ENCODE measurements at regions not wholly inside any gene's neighbourhood (a gene's known extent, or its start where the extent isn't known, plus 50 kb on each side); places are given as distances from the start of the nearest gene placed in this dataset.
"Not testable (repeated sequence)": the region's sequence is repeated elsewhere in the genome, so short reads cannot be mapped to it uniquely, and the experiment has no call there.

DNA sequence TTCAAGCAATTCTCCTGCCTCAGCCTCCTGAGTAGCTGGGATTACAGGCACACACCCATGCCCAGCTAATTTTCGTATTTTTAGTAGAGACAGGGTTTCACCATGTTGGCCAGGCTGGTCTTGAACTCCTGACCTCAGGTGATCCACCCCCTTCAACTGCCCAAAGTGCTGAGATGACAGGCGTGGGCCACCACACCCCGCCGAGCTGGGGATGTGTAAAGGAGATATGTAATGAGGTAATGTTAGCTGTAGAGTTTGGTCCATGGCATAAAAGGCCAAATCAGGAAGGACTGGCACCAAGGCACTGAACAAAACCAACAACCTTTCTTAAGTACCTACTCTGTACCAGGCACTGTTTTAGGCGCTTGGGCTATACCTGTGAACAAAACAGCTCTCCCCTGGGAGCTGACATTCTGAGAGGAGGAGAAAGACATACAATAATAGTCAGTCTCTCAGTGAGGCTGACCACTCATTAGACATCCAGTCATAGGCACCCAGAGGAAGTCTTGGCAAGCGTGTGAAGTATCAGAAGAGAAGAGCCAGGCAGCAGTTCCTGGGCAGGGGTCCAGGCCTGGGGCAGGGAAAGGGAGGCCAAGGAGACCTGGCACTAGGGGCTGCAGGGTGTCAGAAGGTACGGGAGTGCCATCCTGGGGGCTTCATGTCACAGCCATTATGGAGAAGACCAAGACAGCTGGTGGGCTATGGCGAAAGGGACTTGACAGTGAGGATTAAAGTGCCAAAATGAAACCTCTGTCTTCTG lies 164.8 kb upstream of the DTNBP1 start:
- no peaks in the 10 kb centered on the region for H3K36me3 Mint-ChIP-seq
- H3K27me3 Mint-ChIP-seq, result peaks cover 6% of the 10 kb centered on the region
- H3K4me1 Mint-ChIP-seq, result no peaks in the 10 kb centered on the region
- H3K4me3 Mint-ChIP-seq, result no peak overlapping the region
- no peak overlapping the region for H3K27ac Mint-ChIP-seq
- H3K9me3 Mint-ChIP-seq, result no peaks in the 10 kb centered on the region
- DNase-seq, result no peak

- Mint-ChIP-seq H3K4me1 (no peaks in the 10 kb centered on the region), H3K27ac (no peak overlapping the region), H3K9me3 (no peaks in the 10 kb centered on the region), H3K36me3 (no peaks in the 10 kb centered on the region), H3K27me3 (peaks cover 6% of the 10 kb centered on the region), H3K4me3 (no peak overlapping the region)
- DNase-seq, result no peak
These were observed 164.0 kb upstream of the DTNBP1 start for GRCh38 chr6:15826814-15827318.

GRCh38 chr6:15825332-15825930 lies 162.6 kb upstream of the DTNBP1 start:
- no peaks in the 10 kb centered on the region for H3K36me3 Mint-ChIP-seq
- H3K9me3 Mint-ChIP-seq, result no peaks in the 10 kb centered on the region
- no peak overlapping the region for H3K4me3 Mint-ChIP-seq
- peaks cover 6% of the 10 kb centered on the region for H3K27me3 Mint-ChIP-seq
- no peak for DNase-seq
- H3K4me1 Mint-ChIP-seq, result no peaks in the 10 kb centered on the region
- H3K27ac Mint-ChIP-seq, result no peak overlapping the region

DNA sequence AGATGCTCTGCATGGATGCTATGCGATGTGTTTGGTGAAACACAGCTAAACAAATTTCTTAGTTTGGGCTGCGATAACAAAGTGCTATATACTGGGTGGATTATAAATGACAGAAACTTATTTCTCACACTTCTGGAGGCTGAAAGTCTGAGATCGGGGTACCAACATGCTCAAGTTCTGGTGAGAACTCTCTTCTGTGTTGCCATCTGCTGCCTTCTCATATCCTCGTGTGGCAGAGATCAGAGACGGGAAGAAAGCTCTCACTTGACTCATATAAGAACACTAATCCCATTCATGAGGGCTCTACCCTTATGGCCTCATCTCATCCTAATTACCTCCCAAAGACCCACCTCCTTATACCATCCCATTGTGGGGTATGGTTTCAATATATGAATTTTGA lies 162.0 kb upstream of the DTNBP1 start:
- no peaks in the 10 kb centered on the region for H3K36me3 Mint-ChIP-seq
- H3K9me3 Mint-ChIP-seq, result no peaks in the 10 kb centered on the region
- H3K27ac Mint-ChIP-seq, result no peak overlapping the region
- no peak overlapping the region for H3K4me3 Mint-ChIP-seq
- H3K27me3 Mint-ChIP-seq, result peaks cover 6% of the 10 kb centered on the region
- DNase-seq, result no peak
- H3K4me1 Mint-ChIP-seq, result no peaks in the 10 kb centered on the region

DNA sequence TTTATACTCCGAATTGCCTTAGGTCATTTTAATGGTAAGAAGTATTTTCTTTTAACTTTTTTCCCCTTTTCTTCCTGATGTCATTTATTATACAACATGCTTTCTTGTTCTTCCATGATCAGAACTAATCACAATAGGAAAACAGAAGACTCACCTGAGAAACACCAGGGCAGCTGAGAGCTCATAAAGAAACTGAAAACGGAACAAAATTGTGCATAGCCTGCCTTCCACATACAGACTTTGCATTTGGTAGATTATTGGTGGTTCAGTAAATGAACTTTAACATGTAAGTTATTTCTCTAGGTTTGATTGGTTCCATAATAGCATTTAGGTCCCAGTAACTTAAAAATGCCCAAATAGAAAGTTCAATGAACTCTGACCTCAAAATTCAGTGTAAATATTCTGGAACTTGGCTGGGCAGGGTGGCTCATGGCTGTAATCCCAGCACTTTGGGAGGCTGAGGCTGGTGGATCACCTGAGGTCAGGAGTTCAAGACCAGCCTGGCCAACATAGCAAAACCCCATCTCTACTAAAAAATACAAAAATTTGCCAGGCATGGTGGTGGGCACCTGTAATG lies 161.1 kb upstream of the DTNBP1 start:
- DNase-seq, result no peak
- H3K27me3 Mint-ChIP-seq, result peaks cover 6% of the 10 kb centered on the region
- no peaks in the 10 kb centered on the region for H3K9me3 Mint-ChIP-seq
- H3K27ac Mint-ChIP-seq, result no peak overlapping the region
- no peak overlapping the region for H3K4me3 Mint-ChIP-seq
- no peaks in the 10 kb centered on the region for H3K36me3 Mint-ChIP-seq
- H3K4me1 Mint-ChIP-seq, result no peaks in the 10 kb centered on the region

DNA sequence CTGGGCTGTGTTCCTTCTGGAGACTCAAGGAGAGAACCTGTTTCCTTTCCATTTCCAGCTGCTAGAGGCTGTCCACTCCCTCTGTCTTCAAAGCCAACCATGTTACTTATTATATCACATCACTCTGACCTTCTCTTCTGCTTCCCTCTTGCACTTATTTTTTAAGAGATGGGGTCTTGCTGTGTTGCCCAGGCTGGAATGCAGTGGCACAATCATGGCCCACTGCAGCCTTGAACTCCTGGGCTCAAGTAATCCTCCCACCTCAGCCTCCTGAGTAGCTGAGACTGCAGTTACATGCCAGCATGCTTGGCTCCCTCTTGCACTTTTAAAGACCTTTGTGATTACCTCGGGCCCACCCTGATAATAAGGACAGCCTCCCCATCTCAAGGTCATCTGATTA lies 160.0 kb upstream of the DTNBP1 start:
- H3K36me3 Mint-ChIP-seq, result no peaks in the 10 kb centered on the region
- H3K27me3 Mint-ChIP-seq, result peaks cover 6% of the 10 kb centered on the region
- no peak overlapping the region for H3K27ac Mint-ChIP-seq
- DNase-seq, result no peak
- H3K9me3 Mint-ChIP-seq, result no peaks in the 10 kb centered on the region
- no peak overlapping the region for H3K4me3 Mint-ChIP-seq
- H3K4me1 Mint-ChIP-seq, result no peaks in the 10 kb centered on the region

GRCh38 chr6:15819841-15820240 lies 157.0 kb upstream of the DTNBP1 start:
- Mint-ChIP-seq H3K27ac (no peak overlapping the region), H3K4me3 (no peak overlapping the region), H3K27me3 (peaks cover 13% of the 10 kb centered on the region), H3K9me3 (no peaks in the 10 kb centered on the region), H3K4me1 (no peaks in the 10 kb centered on the region), H3K36me3 (no peaks in the 10 kb centered on the region)
- no peak for DNase-seq

DNA sequence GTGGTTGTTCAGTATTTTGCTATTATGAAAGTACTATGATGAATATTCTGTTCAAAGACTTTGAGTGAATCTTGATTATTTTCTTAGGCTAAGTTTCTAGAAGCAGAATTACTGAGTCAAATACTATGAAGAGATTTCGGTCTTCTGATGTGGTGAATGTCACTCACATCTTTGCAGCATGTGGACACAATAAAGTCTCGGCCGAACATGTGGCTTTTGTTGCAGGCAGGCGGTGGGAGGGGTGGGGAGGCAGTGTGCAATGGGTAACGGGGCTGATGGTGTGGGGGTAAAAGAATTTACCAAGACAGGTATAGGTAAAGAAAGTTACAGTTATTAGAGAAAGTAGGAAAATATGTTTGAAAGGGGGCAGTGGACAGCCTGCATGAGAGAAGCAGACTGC lies 156.4 kb upstream of the DTNBP1 start:
- H3K4me3 Mint-ChIP-seq, result no peak overlapping the region
- H3K9me3 Mint-ChIP-seq, result no peaks in the 10 kb centered on the region
- H3K27me3 Mint-ChIP-seq, result peaks cover 18% of the 10 kb centered on the region
- no peak overlapping the region for H3K27ac Mint-ChIP-seq
- no peaks in the 10 kb centered on the region for H3K4me1 Mint-ChIP-seq
- no peaks in the 10 kb centered on the region for H3K36me3 Mint-ChIP-seq
- no peak for DNase-seq

DNA sequence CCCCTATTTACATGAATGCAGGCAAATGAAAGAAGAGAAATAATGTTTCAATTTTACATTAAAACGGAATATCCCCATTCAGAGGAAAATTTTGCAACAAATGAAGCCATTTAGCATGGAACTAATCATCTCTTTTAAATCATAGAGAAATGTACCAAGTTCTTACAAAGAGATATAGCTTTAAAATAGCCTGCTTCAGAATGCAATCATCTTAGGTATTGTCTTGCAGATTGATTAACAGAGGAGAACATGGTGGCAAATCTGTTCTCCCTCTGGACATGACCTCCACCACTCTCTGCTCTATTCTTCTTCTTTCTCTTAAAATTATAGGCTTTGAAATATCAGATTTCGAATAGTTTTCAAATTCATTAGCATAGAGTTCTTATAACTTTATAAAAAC lies 155.7 kb upstream of the DTNBP1 start:
- H3K27ac Mint-ChIP-seq, result no peak overlapping the region
- peaks cover 22% of the 10 kb centered on the region for H3K27me3 Mint-ChIP-seq
- H3K4me1 Mint-ChIP-seq, result no peaks in the 10 kb centered on the region
- DNase-seq, result no peak
- no peak overlapping the region for H3K4me3 Mint-ChIP-seq
- no peaks in the 10 kb centered on the region for H3K9me3 Mint-ChIP-seq
- no peaks in the 10 kb centered on the region for H3K36me3 Mint-ChIP-seq

GRCh38 chr6:15818044-15818443 lies 155.2 kb upstream of the DTNBP1 start:
- H3K36me3 Mint-ChIP-seq, result no peaks in the 10 kb centered on the region
- no peak overlapping the region for H3K27ac Mint-ChIP-seq
- no peak overlapping the region for H3K4me3 Mint-ChIP-seq
- H3K4me1 Mint-ChIP-seq, result no peaks in the 10 kb centered on the region
- peaks cover 20% of the 10 kb centered on the region for H3K27me3 Mint-ChIP-seq
- DNase-seq, result no peak
- H3K9me3 Mint-ChIP-seq, result no peaks in the 10 kb centered on the region

- no peaks in the 10 kb centered on the region for H3K4me1 Mint-ChIP-seq
- no peak overlapping the region for H3K27ac Mint-ChIP-seq
- H3K36me3 Mint-ChIP-seq, result no peaks in the 10 kb centered on the region
- no peak for DNase-seq
- H3K4me3 Mint-ChIP-seq, result no peak overlapping the region
- peaks cover 16% of the 10 kb centered on the region for H3K27me3 Mint-ChIP-seq
- no peaks in the 10 kb centered on the region for H3K9me3 Mint-ChIP-seq
These were observed 154.3 kb upstream of the DTNBP1 start for GRCh38 chr6:15817100-15817499.

DNA sequence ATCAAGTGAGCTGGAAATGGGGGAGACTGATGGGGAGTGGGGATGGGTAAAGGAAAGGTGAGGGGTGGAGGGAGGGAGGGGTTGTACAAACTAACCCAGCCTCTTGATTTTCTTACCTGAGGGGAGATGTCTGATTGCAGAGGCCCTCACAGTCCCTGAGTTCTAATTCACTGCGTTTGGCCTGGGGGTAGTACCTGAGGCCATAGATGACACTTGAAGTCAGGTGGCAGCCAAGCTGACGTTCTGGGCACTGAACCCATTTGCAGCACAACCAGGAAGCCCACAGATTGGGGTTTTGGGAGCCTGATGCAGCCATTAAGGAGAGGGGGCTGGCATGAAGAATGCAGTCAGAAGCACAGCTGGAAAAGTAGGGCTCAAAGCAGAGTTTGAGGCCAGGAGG lies 153.8 kb upstream of the DTNBP1 start:
- no peak overlapping the region for H3K4me3 Mint-ChIP-seq
- H3K4me1 Mint-ChIP-seq, result no peaks in the 10 kb centered on the region
- peaks cover 16% of the 10 kb centered on the region for H3K27me3 Mint-ChIP-seq
- H3K9me3 Mint-ChIP-seq, result no peaks in the 10 kb centered on the region
- DNase-seq, result no peak
- H3K27ac Mint-ChIP-seq, result no peak overlapping the region
- H3K36me3 Mint-ChIP-seq, result no peaks in the 10 kb centered on the region

GRCh38 chr6:15813698-15814097 lies 150.9 kb upstream of the DTNBP1 start:
- H3K4me1 Mint-ChIP-seq, H3K4me3 Mint-ChIP-seq, H3K36me3 Mint-ChIP-seq, H3K9me3 Mint-ChIP-seq, H3K27ac Mint-ChIP-seq, DNase-seq: not testable (repeated sequence)
- peaks cover 16% of the 10 kb centered on the region for H3K27me3 Mint-ChIP-seq

DNA sequence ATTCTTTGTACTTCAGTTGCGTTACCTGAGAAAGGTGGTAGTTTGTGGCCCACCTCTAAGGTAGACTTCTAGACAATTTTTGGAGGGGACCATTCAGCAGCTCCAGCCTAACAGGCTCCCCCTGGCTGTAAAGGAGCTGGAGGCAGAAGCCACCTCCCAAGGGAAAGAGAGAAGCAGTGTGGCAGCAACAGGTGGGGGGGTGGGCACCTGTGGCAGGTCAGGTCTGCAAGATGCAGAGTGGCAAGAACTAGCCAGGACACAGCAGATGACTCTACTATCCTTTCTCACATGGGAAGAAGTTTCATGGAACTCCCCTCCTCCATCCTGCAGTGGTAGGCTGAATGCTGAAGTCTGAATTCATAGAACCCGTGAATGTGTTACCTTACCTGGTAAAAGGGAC lies 148.3 kb upstream of the DTNBP1 start:
- no peaks in the 10 kb centered on the region for H3K4me1 Mint-ChIP-seq
- no peaks in the 10 kb centered on the region for H3K36me3 Mint-ChIP-seq
- H3K4me3 Mint-ChIP-seq, result no peak overlapping the region
- H3K9me3 Mint-ChIP-seq, result no peaks in the 10 kb centered on the region
- no peak for DNase-seq
- H3K27me3 Mint-ChIP-seq, result peaks cover 12% of the 10 kb centered on the region
- H3K27ac Mint-ChIP-seq, result no peak overlapping the region

- Mint-ChIP-seq H3K9me3 (no peaks in the 10 kb centered on the region), H3K4me1 (no peaks in the 10 kb centered on the region), H3K27me3 (peaks cover 12% of the 10 kb centered on the region), H3K4me3 (no peak overlapping the region), H3K27ac (no peak overlapping the region), H3K36me3 (no peaks in the 10 kb centered on the region)
- no peak for DNase-seq
These were observed 147.8 kb upstream of the DTNBP1 start for GRCh38 chr6:15810618-15811017.

DNA sequence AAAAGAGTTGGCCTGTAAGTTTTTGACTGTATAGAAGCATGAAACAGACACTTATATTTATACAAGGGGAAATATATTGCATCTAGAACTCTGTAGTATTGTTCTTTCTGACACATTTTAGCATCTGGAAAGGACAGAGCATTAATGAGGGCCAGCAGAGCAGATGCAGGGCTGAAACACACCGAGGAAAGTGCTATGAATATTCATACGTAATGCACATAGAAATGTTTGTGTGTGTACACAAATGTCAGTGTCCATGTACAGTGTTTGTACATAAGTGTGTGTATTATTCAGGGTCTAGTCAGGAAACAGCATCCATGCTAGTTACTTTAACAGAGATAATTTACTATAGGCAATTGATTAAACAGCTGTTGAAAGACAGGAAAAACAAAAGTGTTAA lies 146.5 kb upstream of the DTNBP1 start:
- Mint-ChIP-seq H3K4me3 (no peak overlapping the region), H3K36me3 (no peaks in the 10 kb centered on the region)

More for the DNA sequence above, 146.5 kb upstream of the DTNBP1 start:
- Mint-ChIP-seq H3K27me3 (peaks cover 6% of the 10 kb centered on the region), H3K9me3 (no peaks in the 10 kb centered on the region), H3K4me1 (no peaks in the 10 kb centered on the region), H3K27ac (no peak overlapping the region)
- no peak for DNase-seq
